ENCODE measurements at regions not wholly inside any gene's neighbourhood (a gene's known extent, or its start where the extent isn't known, plus 50 kb on each side); places are given as distances from the start of the nearest gene placed in this dataset.
"Not testable (repeated sequence)": the region's sequence is repeated elsewhere in the genome, so short reads cannot be mapped to it uniquely, and the experiment has no call there.

- not testable (repeated sequence) for TF ChIP-seq CTCF, POLR2A (IDR thresholded peaks at IDR 0.05)
These were observed 795.1 kb upstream of the VRK2 start for GRCh38 chr2:57251495-57251894.
